A549 (cell line): ENCODE measurements at regions not wholly inside any gene's neighbourhood (a gene's known extent, or its start where the extent isn't known, plus 50 kb on each side); places are given as distances from the start of the nearest gene placed in this dataset.

Experiments used
- ATAC-seq, 2 experiments: fragments of 200-7000 bp in 1 of 2; fragments of >200 bp in 1 of 2; cut with Nextera tagmentation in 1 of 2; cut with Tn5 transposase in 1 of 2; 3 replicates each; pipeline versions ENCODE4 v1.8.0 to v1.9.1; 2018 to 2020; ENCODE audit warnings: mild to moderate bottlenecking in 1 of 2, moderate library complexity in 1 of 2
- CTCF ChIA-PET: fragments of 300-600 bp; sonication (Branson Sonifier 250); formaldehyde crosslinking; extraction: SDS; loops from one replicate; lab custom pipeline; 2021; ENCODE audit warnings: antibody characterized with exemption, inconsistent platforms; lab: Yijun Ruan, JAX
- POLR2A ChIA-PET: fragments of 350-600 bp; formaldehyde crosslinking; extraction: SDS; loops from one replicate; lab custom pipeline; 2021; ENCODE audit warnings: antibody characterized with exemption, inconsistent platforms; lab: Yijun Ruan, JAX
- DNase-seq, 2 experiments: peaks; one replicate each; pipeline versions ENCODE4 v3.0.0 to v3.0.0-alpha.2; 2011 to 2016; ENCODE audit warnings: low read depth in 1 of 2, low spot score in 1 of 2
- FAIRE-seq: peaks from 2 replicates; lab custom pipeline; 2011; peaks lifted over from hg19 to GRCh38; lab: Jason Lieb, UNC
- H3K27ac ChIP-seq, 2 experiments: fragments of >200 bp; sonication (Bioruptor Twin); formaldehyde crosslinking; 3 replicates each; pipeline ENCODE4 v1.5.1; 2016 to 2017
- H3K4me1 ChIP-seq: fragments of >200 bp; sonication (Bioruptor Twin); formaldehyde crosslinking; 3 replicates; pipeline ENCODE4 v1.6.1; 2016
- H3K4me2 ChIP-seq: fragments of >200 bp; sonication (Bioruptor Twin); formaldehyde crosslinking; 3 replicates; pipeline ENCODE4 v1.6.1; 2016
- H3K4me3 ChIP-seq: fragments of >200 bp; sonication (Bioruptor Twin); formaldehyde crosslinking; 3 replicates; pipeline ENCODE4 v1.5.1; 2016
- H3K9me3 ChIP-seq: fragments of >200 bp; sonication (Bioruptor Twin); formaldehyde crosslinking; 3 replicates; pipeline ENCODE4 v1.6.1; 2016
- BHLHE40 ChIP-seq: IDR thresholded peaks from 2 replicates; pipeline ENCODE4 v1.6.1; 2012; ENCODE audit warnings: low read depth, low read length, inconsistent platforms
- CEBPB ChIP-seq, 2 experiments: fragments of >200 bp in 1 of 2; sonication (Bioruptor Twin) in 1 of 2; formaldehyde crosslinking in 1 of 2; IDR thresholded peaks; 2 replicates each; pipeline ENCODE4 v1.6.1; 2012 to 2016
- CTCF ChIP-seq: fragments of >200 bp; sonication (Bioruptor Twin); formaldehyde crosslinking; IDR thresholded peaks from 3 replicates; pipeline ENCODE4 v1.5.1; 2016
- EHF ChIP-seq: fragments of 250-450 bp; sonication (Bioruptor Pico); IDR thresholded peaks from 2 replicates; pipeline ENCODE4 v1.5.0; 2020; ENCODE audit warnings: mild to moderate bottlenecking
- GATA3 ChIP-seq: IDR thresholded peaks from 2 replicates; pipeline ENCODE4 v1.6.1; 2012; ENCODE audit warnings: borderline replicate concordance
- HDAC2 ChIP-seq: fragments of 200-600 bp; sonication (generic); IDR thresholded peaks from 2 replicates; pipeline ENCODE4 v1.6.1; 2016
- HOXA7 ChIP-seq: fragments of 250-450 bp; sonication (Bioruptor Pico); IDR thresholded peaks from 2 replicates; pipeline ENCODE4 v1.5.0; 2020; ENCODE audit warnings: mild to moderate bottlenecking, moderate library complexity
- JUNB ChIP-seq: fragments of >200 bp; sonication (Bioruptor Twin); formaldehyde crosslinking; IDR thresholded peaks from 2 replicates; pipeline ENCODE4 v1.6.1; 2016
- MAFK ChIP-seq: fragments of 450-650 bp; IDR thresholded peaks from 2 replicates; pipeline ENCODE4 v1.6.1; 2014; ENCODE audit not compliant: partially characterized antibody
- MAX ChIP-seq: IDR thresholded peaks from 2 replicates; pipeline ENCODE4 v1.6.1; 2012
- MAZ ChIP-seq: fragments of 150-350 bp; IDR thresholded peaks from 2 replicates; pipeline ENCODE4 v1.6.1; 2014; ENCODE audit warnings: antibody characterized with exemption, low read depth, low read length, borderline replicate concordance
- NFE2L2 ChIP-seq: fragments of 150-350 bp; conservative IDR thresholded peaks from 2 replicates; pipeline ENCODE4 v1.6.1; 2014; ENCODE audit warnings: low read length
- NPAS2 ChIP-seq: fragments of 250-450 bp; sonication (Bioruptor Pico); IDR thresholded peaks from 2 replicates; pipeline ENCODE4 v1.8.0; 2022; ENCODE audit warnings: mild to moderate bottlenecking, moderate library complexity, borderline replicate concordance
- NR3C1 ChIP-seq: fragments of >200 bp; sonication (Bioruptor Twin); formaldehyde crosslinking; IDR thresholded peaks from 3 replicates; pipeline ENCODE4 v1.6.1; 2017
- PBX3 ChIP-seq: IDR thresholded peaks from 2 replicates; pipeline ENCODE4 v1.6.1; 2012
- POLR2A ChIP-seq: IDR thresholded peaks from 2 replicates; pipeline ENCODE4 v1.6.1; 2012; ENCODE audit warnings: mild to moderate bottlenecking, low read length
- POLR2AphosphoS2 ChIP-seq: conservative IDR thresholded peaks from 2 replicates; pipeline ENCODE4 v1.6.1; 2012; ENCODE audit warnings: low read length, improper control_type of control experiment, inconsistent platforms
- RAD21 ChIP-seq, 2 experiments: fragments of >200 bp in 1 of 2; sonication (Bioruptor Twin) in 1 of 2; formaldehyde crosslinking in 1 of 2; IDR thresholded peaks in 1 of 2; conservative IDR thresholded peaks in 1 of 2; 2 replicates in 1 of 2; 3 replicates in 1 of 2; pipeline ENCODE4 v1.6.1; 2012 to 2018; ENCODE audit warnings: inconsistent platforms in 1 of 2
- RARB ChIP-seq: fragments of 250-450 bp; sonication (Bioruptor Pico); IDR thresholded peaks from 2 replicates; pipeline ENCODE4 v1.8.0; 2021; ENCODE audit warnings: mild to moderate bottlenecking, moderate library complexity
- RFX5 ChIP-seq: fragments of 450-650 bp; IDR thresholded peaks from 2 replicates; pipeline ENCODE4 v1.7.1; 2014; ENCODE audit warnings: antibody characterized with exemption, mild to moderate bottlenecking, moderate library complexity
- RNF2 ChIP-seq: fragments of 200-600 bp; sonication (generic); IDR thresholded peaks from 2 replicates; pipeline ENCODE4 v1.6.1; 2016; ENCODE audit warnings: low read depth, mild to moderate bottlenecking, antibody characterized with exemption, moderate library complexity, borderline replicate concordance
- ZSCAN20 ChIP-seq: fragments of 250-450 bp; sonication (Bioruptor Pico); IDR thresholded peaks from 2 replicates; pipeline ENCODE4 v1.8.0; 2022; ENCODE audit warnings: mild to moderate bottlenecking, moderate library complexity
- WGBS: methylation state at CpG from one replicate; pipeline ENCODE4 v1.1.6; 2017; ENCODE audit errors: missing lambda C conversion rate; 5-methylcytosine and 5-hydroxymethylcytosine counted together

GRCh38 chr2:16821692-16822091, 156.1 kb upstream of the CYRIA start:
- Histone ChIP-seq H3K4me1 (no peaks in the 10 kb centered on the region), H3K27ac (no peak overlapping the region)
- TF ChIP-seq BHLHE40 (no peak), MAZ (no peak), RARB (CRISPR knock-in tag) (no peak), NFE2L2 (no peak), GATA3 (no peak), CEBPB (IDR thresholded peaks at IDR 0.05) (no peak), EHF (CRISPR knock-in tag) (no peak)
- TF ChIP-seq, all 56 proteins: peak for 0
- POLR2A ChIA-PET = no interaction called here
- Histone ChIP-seq H3K4me3 (no peak overlapping the region), H3K4me2 (no peak overlapping the region), H3K9me3 (no peaks in the 10 kb centered on the region)
- WGBS = 3% methylated on average over 2 of the region's 2 CpGs
- DNase-seq (no peak), FAIRE-seq (no peak), ATAC-seq (no peak)
- CTCF ChIA-PET = no interaction called here

- POLR2A ChIA-PET = no interaction called here
- TF ChIP-seq RNF2 (no peak), NPAS2 (CRISPR knock-in tag) (no peak), BHLHE40 (no peak), POLR2AphosphoS2 (no peak), EHF (CRISPR knock-in tag) (no peak), MAZ (no peak), HOXA7 (CRISPR knock-in tag) (no peak), CEBPB (IDR thresholded peaks at IDR 0.05) (no peak), HDAC2 (no peak), NR3C1 (no peak), JUNB (no peak), CTCF (no peak), MAX (no peak), PBX3 (no peak), MAFK (no peak), RFX5 (no peak)
- no peak for DNase-seq
- no peak for FAIRE-seq
- no peak overlapping the region for H3K27ac ChIP-seq
- no peaks in the 10 kb centered on the region for H3K9me3 ChIP-seq
- no peak for ATAC-seq
- H3K4me2 ChIP-seq = no peak overlapping the region
- H3K4me3 ChIP-seq = no peak overlapping the region
- H3K4me1 ChIP-seq = no peaks in the 10 kb centered on the region
- CTCF ChIA-PET = interaction anchor here (0.6 to 1.0 kb wide), 2 partner anchors 17 to 697 kb away, joined by 3 read pairs; no protein-coding TSS in a partner anchor
- WGBS = 9% methylated on average over 5 of the region's 5 CpGs
Observed at GRCh38 chr2:16818203-16818556, 152.5 kb upstream of the CYRIA start.

GRCh38 chr2:16817305-16818202, 151.9 kb upstream of the CYRIA start:
- Histone ChIP-seq H3K27ac (no peak overlapping the region), H3K9me3 (no peaks in the 10 kb centered on the region), H3K4me1 (no peaks in the 10 kb centered on the region), H3K4me3 (no peak overlapping the region), H3K4me2 (no peak overlapping the region)
- no peak for DNase-seq
- ChIA-PET CTCF (interaction anchor here (0.6 kb wide), 1 partner anchor 697 kb away, joined by 3 read pairs; no protein-coding TSS in a partner anchor), POLR2A (no interaction called here)
- ATAC-seq = no peak
- no peak for TF ChIP-seq RFX5
- no peak for TF ChIP-seq ZSCAN20 (CRISPR knock-in tag)
- no peak for TF ChIP-seq POLR2A
- TF ChIP-seq RAD21 (conservative IDR thresholded peaks at IDR 0.05 in 1 of 2, IDR thresholded peaks at IDR 0.05 in 1 of 2) = no peak
- WGBS = 32% methylated on average over 3 of the region's 3 CpGs
- FAIRE-seq = no peak
